NCI-H1694 (cell line): ENCODE measurements at regions not wholly inside any gene's neighbourhood (a gene's known extent, or its start where the extent isn't known, plus 50 kb on each side); places are given as distances from the start of the nearest gene placed in this dataset.

Experiments
- DNase-seq: peaks from one replicate; lab custom pipeline; 2025; lab: John Stamatoyannopoulos, UW

- no peak for DNase-seq
Measured at GRCh38 chr9:2985343-2985742, 141.4 kb upstream of the PUM3 start.

GRCh38 chr9:2984491-2984890 is 140.6 kb upstream of the PUM3 start:
- no peak for DNase-seq

- no peak for DNase-seq
Measured at GRCh38 chr9:2979957-2980610, 136.2 kb upstream of the PUM3 start.

GRCh38 chr9:2972475-2972874 is 128.6 kb upstream of the PUM3 start:
- DNase-seq = no peak

GRCh38 chr9:2970864-2971263 is 127.0 kb upstream of the PUM3 start:
- DNase-seq = no peak

GRCh38 chr9:2967766-2968165 is 123.9 kb upstream of the PUM3 start:
- no peak for DNase-seq

GRCh38 chr9:2966565-2967300 is 122.8 kb upstream of the PUM3 start:
- no peak for DNase-seq

- no peak for DNase-seq
Measured at GRCh38 chr9:2964470-2964869, 120.6 kb upstream of the PUM3 start.

GRCh38 chr9:2963307-2963706 is 119.4 kb upstream of the PUM3 start:
- DNase-seq = no peak

GRCh38 chr9:2962471-2963172 is 118.7 kb upstream of the PUM3 start:
- DNase-seq = no peak

- DNase-seq = no peak
Measured at GRCh38 chr9:2958219-2958618, 114.3 kb upstream of the PUM3 start.

- no peak for DNase-seq
Measured at GRCh38 chr9:2957656-2958200, 113.8 kb upstream of the PUM3 start.

GRCh38 chr9:2955575-2955974 is 111.7 kb upstream of the PUM3 start:
- no peak for DNase-seq

GRCh38 chr9:2939368-2939767 is 95.5 kb upstream of the PUM3 start:
- no peak for DNase-seq

- no peak for DNase-seq
Measured at GRCh38 chr9:2936221-2936620, 92.3 kb upstream of the PUM3 start.

- DNase-seq = no peak
Measured at GRCh38 chr9:2934883-2935282, 91.0 kb upstream of the PUM3 start.

GRCh38 chr9:2934241-2934650 is 90.4 kb upstream of the PUM3 start:
- DNase-seq = no peak

GRCh38 chr9:2933165-2934095 is 89.5 kb upstream of the PUM3 start:
- DNase-seq = no peak

GRCh38 chr9:2928411-2928810 is 84.5 kb upstream of the PUM3 start:
- DNase-seq = no peak

- DNase-seq = no peak
Measured at GRCh38 chr9:2925016-2925415, 81.1 kb upstream of the PUM3 start.

GRCh38 chr9:2924380-2924768 is 80.5 kb upstream of the PUM3 start:
- DNase-seq = no peak
